HG02763 (cell line): ENCODE measurements at regions not wholly inside any gene's neighbourhood (a gene's known extent, or its start where the extent isn't known, plus 50 kb on each side); places are given as distances from the start of the nearest gene placed in this dataset.
"Not testable (repeated sequence)": the region's sequence is repeated elsewhere in the genome, so short reads cannot be mapped to it uniquely, and the experiment has no call there.

ENCODE experiments used
- ATAC-seq: cut with Tn5 transposase; IDR thresholded peaks from one replicate; pipeline ENCODE4 v1.9.1; 2021; ENCODE audit warnings: mild to moderate bottlenecking, moderate library complexity; ENCODE audit not compliant: unreplicated experiment

DNA sequence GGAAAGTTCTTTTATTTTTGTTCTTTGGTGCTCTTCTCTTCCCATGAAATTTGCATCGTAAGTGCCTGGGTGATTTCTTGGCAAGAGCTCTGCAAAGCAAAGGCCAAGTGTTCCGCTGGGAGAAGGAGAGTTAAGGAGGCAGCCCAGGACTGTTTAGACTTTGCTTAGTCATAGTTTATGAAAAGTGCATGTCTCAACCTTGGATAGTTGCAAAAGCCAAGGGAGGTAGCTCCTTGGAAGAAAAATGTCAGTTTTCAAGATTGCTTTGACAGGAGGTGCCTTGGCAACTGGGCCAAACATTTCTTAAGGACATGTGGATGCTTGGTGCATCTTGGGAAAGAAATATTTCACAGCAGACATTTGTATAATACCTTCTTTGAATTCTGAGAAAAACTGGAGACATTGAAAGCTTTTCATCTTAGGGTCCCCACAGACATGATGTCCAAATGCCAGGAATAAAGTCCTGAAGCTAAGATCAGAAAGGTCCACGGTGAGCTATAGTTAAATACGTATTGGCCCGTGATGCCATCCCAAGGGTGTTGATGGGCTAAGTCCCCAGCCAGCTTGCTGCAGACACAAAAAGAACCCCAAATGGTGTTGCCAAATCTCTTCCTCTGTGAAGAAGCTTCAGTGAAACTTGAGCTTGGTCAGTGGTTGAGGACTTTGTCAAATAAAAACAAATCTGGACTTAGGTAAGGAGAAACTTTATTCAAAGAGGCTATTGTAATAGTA lies 96.3 kb upstream of the THUMPD2 start:
- no peak for ATAC-seq

DNA sequence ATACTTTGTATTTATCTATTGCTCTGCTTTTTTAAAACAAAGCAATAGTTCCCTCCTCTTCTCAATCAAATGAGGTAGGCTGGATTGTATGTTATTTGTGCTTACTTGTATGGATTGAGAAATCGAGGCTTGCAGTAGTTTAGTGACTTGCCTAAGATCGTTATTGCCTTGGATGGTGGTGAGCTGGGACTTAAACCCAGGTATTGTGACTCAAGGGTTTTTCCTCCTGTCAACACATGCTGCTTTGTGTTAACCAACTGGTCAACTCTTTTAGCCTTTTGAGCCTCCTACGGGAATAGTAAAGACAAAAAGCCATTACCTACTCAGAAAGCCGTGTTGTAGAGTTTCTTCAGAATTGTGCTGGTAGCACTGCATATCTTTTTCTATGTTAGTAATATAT lies 95.2 kb upstream of the THUMPD2 start:
- no peak for ATAC-seq

DNA sequence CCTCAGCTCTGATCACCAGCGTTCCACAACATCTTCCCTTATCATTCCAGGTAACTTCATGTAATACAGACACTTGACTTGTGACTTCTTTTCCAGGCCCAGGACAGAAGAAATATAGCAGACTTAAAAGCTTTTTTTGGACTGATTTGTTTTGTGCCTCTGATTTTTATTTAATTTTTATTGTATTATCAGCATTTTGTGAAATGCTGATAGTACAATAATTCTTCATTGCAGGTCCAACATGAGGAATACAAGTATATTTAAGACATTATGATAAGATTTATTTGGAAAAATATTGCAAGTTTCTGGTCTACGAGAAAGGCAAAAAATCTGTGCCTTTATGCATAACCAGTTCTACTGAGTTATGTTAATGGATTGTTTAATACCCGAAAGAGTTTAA lies 94.5 kb upstream of the THUMPD2 start:
- ATAC-seq, result no peak

DNA sequence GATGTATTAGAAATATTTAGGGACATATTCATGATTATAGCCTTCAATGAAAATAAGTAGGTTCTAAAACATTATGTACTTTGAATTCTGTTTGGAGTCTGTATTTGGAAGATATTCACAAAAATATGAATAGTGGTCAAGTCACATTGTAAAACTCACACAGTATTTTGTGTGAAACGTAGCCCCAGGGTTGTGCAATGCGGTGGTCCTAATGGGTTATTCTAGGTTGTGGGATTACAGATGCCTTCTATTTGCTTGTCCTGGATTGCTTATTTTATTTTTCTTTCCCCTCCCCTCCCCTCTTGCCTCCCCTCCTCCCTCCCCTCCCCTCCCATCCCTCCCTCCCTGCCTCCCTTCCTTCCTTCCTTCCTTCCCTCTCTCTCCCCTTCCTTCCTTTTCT lies 93.7 kb upstream of the THUMPD2 start:
- no peak for ATAC-seq

DNA sequence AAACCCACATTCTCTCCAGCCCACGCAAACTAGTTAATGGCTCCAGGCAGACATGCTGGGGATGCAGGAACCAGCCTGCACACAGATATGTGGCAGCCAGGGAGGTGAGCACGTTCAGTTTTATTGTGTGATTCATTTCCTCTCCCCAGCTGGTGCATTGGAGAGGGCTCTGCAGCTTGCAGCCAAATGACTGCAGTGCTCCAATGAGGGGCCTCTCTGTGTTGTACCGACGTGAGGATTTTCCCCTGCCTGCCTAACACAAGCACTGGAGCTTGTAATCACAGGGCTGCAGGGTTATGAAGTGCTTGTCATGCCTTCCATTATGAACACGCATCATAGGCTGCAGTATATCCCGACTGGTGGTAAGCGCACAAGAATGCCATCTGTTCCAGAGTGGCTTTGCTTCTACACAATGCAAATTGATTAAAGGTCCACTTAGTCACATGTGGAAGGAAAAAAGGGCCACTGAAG lies 92.3 kb upstream of the THUMPD2 start:
- ATAC-seq, result no peak

DNA sequence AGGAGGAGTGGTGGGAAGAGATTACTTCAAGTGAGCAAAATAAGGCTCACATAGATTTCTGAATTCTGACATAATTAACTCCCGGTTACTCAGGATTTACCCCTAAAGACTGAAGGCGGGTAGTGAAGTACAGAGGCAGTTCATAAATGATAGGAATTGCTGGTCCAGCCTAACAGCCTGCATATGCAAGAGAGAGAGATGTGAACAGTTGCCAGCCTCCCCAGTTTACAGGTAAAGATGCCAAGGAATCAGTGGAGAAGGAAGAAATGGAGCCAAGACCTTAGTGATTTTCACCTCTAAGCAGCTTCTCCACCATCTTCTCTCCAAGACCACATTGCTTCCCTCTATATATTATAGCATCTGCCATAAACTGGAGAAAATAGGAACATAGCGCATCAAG lies 91.8 kb upstream of the THUMPD2 start:
- ATAC-seq, result no peak

DNA sequence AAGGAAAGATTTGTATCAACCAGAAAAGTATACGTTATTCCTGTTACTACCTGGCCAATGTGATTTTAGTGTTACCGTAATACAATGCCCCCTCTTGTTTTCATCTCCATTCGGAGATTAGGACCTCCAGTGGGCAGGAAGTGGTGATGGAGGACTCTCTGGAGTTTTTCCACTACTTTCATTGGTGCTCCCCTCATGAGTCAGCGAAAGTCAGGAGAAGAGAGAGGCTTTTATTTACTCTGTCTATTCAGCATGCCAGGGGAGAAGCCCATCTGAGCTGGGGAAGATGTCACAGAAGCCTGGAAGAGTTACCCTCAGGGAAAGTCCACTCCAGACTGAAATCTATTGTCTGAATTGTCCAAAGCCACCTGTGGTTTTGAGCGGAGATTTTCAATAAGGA lies 88.2 kb upstream of the THUMPD2 start:
- no peak for ATAC-seq

DNA sequence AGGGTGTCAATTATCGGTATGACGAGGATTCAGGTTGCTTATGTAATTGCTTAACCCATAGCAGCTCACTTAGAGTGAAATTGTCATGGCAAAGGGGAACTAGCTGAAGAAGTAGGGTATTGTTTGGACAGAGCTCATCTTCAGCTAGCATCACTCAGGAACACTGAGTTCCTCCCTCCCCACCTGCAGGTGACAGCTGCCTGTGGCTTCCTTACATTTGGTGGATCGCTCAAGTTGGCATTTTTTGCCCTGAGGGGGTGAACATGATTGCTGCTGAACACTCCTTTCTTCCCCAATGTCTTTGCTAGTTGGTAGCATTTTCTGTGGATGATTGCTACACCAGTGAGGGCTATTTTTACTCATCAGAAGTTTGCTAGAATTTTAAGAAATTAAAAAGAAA lies 86.7 kb upstream of the THUMPD2 start:
- no peak for ATAC-seq

DNA sequence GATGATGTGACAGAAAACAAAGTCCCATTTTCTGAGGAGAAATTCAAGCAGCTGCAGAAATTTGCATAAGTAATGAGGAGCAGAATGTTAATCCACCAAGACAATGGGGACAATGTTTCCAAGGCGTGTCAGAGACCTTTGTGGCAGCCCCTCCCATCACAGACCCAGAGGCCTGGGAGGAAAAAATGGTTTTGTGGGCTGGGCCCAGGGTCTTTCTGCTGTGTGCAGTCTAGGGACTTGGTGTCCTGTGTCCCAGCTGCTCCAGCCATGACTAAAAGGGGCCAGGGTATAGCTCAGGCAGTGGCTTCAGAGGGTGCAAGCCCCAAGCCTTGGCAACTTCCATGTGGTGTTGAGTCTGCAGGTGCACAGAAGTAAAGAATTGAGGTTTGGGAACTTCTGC lies 84.6 kb upstream of the THUMPD2 start:
- ATAC-seq, result not testable (repeated sequence)

DNA sequence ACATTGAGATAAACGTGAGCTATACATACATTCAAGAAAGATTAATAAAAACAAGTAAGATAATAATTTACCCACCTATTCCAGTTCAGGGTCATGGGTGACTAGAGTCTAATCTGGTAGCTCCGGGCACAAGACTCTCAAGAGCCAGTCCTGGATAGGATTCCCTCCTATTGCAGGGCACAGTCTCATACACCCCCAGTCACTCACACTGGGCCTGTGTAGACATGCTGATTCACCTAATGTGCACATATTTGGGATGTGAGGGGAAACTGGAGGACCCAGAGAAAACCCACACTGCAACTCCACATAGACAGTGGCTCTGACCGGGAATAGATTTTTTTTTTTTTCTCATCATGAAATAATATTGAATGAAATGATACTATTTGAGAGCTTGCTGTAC lies 81.5 kb upstream of the THUMPD2 start:
- no peak for ATAC-seq

DNA sequence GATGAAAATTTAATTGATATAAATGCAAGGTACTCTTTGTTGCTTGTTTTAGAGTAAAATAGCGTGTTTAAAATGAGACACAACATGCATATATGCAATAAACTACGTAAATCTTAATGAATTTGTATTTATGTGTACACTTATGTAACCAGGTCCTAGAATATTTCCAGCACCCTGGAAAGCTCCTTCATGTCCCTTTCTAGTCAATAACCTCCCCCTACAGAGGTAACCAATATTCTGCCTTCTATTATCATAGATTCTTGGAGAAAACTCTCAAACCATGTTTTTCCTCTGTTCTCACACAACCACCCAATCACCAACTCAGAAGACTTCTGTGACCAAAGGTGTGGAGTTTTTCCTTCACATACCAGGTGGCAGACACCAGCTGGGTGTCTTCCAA lies 79.6 kb upstream of the THUMPD2 start:
- no peak for ATAC-seq

DNA sequence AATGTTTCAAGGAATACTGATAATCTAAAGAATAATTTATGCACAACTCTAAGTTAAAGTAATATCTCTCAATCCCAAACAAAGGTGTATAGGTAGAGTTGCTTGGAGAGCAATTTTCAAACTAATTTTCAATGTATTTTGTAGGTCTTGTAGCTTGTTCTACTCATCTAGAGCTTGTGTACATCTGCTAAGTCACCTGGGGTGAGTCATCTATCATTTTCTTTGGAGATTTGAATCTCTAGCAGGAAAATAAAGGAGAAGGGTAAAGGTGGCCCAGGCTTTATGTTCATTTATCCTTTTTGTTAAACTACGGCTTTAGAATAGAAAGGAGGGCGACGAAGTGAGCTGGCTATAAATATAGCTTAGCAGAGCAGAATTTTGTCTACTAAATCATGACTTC lies 76.8 kb upstream of the THUMPD2 start:
- no peak for ATAC-seq

DNA sequence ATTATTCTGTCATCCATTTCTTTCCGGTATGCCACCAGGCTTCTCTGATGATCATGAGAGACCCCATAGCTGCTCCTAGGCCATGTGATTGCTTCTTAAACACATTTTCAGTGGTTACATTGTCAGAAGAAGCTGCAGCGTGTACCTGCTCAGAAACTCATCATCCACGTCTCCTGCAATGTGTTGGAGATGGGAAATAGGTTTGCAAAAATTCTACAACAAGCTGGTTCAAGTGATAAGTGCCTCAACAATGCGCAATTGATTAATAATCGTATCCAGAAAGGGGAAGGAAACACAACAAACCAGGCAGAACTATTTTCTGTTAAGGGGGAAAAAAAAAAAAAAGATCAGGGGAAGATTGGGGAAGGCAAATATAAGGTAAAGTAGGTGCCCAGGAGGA lies 75.7 kb upstream of the THUMPD2 start:
- no peak for ATAC-seq

DNA sequence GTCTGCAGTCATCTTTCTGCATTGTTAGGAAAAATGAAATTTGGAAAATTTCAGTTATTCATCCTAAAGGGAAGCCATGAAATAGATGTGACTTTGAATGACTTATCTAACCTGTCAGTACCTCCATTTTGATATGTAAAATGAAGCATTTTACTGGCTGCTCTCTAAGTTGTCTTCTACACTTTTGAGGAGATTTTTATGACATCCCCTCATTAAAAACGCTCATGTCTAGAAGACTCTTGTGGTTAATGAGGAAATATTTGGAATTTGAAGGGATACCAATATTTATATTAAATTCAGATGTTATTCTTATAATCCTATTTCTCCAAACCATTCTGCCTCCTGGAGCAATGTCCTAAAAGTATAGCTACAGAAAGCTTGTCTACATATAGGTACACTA lies 73.8 kb upstream of the THUMPD2 start:
- no peak for ATAC-seq

DNA sequence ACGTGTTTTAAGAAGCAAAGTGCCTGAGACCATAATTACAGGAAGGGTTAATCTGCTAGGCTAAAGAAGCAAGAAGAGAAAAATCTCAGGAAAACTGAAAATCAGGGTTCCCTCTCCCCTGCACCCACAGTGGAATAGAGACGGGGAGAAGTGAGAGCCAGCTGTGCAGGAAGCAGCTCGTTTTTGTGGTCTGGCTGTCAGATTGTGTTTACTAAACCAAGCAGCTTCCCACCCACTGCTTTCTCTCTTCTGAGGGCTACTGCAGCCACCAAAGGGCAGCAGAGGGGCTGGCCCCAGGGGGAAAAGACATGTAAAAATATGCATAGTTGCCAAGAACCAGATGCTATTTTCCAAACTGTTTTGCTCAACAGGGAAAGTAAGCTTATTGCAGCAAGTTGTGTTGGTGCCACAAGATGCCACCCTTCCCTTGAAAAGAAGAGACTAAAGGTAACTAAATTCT lies 72.6 kb upstream of the THUMPD2 start:
- ATAC-seq, result peak; percentile 95

DNA sequence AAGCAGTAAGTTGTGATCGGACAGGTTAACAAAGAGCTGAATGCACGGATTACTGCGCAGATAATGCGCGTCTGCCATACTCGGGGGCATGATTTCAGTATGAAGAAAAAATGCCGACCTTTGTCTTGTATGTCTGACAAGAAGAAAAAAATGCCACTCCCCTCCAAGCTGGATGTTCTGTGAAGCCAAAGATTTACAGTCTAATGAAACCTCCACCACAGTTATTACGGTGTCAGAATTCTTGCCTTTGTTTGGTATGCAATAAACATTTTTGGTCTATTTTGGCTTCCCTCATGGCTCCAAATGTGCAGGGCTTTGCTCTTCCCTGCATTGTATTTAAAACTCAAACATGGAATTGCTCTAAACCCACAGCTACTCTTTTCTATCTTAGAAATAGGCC lies 72.2 kb upstream of the THUMPD2 start:
- peak; percentile 6 for ATAC-seq

DNA sequence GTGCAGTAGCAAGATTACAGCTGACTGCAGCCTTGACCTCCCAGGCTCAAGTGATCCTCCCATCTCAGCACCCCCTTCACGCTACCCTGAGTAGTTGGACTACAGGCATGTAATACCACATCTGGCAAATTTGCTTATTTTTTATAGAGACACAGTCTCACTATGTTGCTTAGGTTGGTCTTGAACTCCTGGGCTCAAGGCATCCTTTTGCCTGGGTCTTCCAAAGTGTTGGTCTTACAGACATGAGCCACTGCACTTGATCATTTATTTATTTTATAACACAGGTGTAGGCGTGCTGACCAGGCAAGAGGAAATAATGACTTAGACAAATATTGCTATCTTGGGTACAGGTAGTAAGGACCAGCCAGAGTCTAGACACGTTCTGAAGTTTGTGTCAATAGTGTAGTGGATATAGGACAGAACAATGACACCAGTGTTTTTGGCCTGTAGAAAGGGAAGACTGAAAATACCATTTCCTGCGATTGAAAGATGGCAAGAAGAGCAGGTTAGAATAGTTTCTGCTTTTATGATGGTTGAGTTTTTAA lies 71.0 kb upstream of the THUMPD2 start:
- ATAC-seq, result no peak

DNA sequence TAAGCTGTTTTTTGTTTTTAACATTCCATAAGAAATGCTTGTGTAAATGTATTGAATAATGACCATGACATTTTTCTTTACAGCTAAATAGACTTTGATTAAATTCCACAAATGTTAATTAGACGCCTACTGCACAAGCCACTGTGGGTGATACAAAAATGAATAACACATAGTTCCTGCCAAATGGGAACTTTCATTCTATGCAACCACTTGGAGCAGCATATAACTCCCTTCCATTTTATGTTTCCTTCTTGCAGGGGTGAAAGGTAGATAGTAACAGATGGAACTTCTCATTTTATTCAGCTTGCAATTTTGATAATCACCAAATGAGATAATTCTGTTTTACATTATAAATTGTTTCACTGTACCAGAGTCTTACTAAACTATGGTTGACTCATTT lies 70.0 kb upstream of the THUMPD2 start:
- no peak for ATAC-seq

DNA sequence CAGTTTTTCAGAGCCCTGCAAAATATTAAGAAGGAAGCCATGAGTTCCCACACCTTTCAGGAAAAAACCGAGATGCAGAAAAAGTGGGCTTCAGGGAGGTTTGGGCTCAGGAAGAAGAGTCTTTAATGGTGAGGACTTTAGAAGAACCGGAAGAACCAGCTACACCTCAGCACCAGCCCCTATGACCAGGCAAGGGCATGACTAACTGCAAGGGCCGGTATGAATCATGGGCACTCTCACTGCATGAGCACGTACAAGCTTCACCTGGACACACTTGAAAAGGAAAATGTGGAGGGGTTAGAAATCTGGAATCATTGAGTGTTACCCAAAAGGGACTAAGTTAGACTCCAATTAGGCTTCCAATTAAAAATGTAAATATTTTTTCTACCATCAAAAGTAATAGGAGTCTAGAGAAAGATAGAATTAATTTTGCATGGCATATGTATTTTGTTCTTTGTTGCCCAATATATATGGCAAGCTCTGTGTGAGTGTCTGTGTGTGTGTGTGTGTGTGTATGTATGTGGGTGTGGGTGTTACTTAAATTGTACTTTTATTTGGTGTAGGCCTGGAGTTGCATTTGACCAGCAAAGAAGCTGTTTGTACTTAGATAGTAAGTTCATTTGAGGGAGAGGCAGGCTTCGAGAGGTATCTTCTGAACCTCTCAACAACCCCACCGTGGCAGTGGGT lies 66.5 kb upstream of the THUMPD2 start:
- ATAC-seq, result no peak

DNA sequence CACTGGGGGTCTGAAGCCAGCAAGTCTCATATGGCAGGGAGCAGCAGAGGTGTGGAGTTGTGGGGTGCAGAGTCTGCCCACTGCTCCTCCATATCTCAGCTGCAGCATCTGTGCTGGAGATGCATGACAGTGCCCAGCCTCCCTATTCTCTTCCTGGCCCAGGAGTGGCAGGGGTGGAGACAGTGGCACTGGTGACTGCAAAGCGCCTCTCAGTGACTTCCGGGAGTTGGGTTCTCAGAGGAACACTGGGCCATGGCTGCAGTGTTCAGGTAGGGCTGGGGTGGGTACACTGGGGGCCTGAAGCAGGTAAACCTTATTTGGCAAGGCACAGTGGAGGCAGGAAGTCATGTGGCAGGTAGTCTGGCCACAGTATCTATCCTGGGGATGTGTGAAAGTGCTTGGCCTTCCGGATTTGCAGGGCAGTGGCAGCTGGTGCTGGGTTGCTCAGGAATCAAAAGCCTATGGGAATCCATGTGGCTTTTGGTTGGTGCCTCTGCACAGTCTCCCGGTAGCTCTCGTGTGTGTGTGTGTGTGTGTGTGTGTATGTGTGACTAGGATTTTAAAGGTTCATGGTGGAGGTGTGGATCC lies 60.3 kb upstream of the THUMPD2 start:
- ATAC-seq, result no peak

DNA sequence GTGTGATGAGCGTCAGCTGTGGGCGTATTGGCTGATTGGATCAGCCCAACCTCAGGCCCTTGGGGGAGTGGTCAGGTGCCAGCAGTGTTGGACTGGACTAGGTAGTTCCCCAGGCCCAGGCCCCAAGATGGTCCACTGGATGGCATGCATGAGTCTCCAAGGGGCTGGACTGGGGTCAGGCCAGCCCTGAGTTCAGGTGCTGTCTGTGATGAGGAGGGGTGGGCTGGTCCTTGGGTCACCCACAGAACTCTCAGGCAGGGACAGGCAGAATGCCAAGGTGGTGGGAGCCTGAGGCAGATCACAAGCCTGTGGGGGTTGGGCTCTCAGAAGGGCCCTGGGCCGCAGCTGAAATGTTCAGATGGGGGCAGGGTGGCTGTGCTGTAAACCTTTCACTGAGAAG lies 59.5 kb upstream of the THUMPD2 start:
- ATAC-seq, result no peak
